Urothelium cell line (cell line): ENCODE measurements at regions not wholly inside any gene's neighbourhood (a gene's known extent, or its start where the extent isn't known, plus 50 kb on each side); places are given as distances from the start of the nearest gene placed in this dataset.
"Not testable (repeated sequence)": the region's sequence is repeated elsewhere in the genome, so short reads cannot be mapped to it uniquely, and the experiment has no call there.

ENCODE experiments used
- DNase-seq: peaks from one replicate; pipeline ENCODE4 v3.0.0; 2011; ENCODE audit warnings: low spot score, mixed read lengths
- FAIRE-seq: peaks from 2 replicates; lab custom pipeline; 2011; peaks lifted over from hg19 to GRCh38; lab: Jason Lieb, UNC

DNA sequence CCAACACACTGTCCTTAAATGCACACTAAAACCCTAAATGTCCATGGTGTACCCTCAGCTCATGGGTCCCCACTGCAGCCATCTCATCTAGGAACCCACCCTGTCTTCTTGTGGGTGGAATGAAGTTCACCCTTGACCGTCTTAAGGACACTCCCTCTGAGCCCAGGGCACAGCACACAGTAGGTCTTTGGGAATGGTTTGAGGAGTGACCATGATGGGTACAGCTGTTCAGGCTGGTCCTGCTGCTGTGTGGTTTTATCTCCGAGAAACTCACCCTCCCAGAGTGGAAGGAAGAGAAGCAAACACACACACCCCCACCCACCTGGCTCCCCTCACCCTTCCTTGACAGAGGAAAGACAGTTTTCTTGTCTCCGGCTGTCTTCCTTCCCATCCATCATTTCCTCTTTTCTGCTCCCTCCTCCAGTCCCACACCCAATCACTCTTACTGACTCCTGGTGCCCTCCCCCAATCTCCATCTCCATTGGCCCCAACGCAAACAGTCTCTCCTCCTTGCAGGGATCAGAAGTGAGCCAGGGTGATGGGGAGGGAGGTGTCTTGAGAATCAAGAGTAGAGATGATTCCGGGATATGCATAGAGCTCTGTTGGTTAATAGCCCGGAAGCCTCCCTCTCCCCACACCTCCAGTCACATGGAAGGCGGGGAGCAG, 105.9 kb upstream of the LHX5 start:
- FAIRE-seq (no peak), DNase-seq (no peak)

GRCh38 chr12:113575386-113575785, 103.7 kb upstream of the LHX5 start:
- DNase-seq (no peak), FAIRE-seq (peak; percentile 86)

GRCh38 chr12:113573148-113573547, 101.5 kb upstream of the LHX5 start:
- FAIRE-seq (no peak), DNase-seq (no peak)

DNA sequence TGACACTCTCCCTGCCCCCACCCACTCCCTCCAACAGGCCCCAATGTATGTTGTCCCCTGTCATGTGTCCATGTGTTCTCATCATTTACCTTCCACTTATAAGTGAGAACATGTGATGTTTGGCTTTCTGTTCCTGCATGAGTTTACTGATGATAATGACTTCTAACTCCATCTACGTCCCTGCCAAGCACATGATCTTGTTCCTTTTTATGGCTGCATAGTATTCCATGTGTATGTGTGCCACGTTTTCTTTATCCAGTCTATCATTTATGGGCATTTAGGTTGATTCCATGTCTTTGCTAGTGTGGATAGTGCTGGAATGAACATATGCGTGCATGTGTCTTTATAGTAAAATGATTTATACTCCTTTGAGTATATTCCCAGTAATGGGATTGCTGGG, 100.0 kb upstream of the LHX5 start:
- FAIRE-seq, result no peak

DNA sequence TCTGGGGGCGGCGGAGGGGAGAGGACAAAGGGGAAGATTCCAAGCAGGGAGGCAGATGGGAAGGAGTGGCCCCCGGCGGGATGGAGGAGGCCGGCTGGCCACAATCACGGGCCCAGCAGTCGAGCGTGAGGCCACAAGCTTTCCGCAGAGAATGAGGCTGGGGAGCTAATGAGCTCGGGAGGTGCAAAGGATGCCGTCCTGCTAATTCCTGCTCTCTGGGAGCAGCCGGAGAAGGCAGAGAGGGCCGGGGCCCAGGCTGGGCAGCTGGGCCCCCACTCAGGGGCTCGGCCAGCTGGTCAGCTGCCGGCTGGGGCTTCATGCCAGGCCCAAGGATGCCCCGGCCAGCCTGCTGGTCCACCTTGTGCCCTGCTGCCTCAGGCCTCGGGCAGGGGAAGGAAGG, 98.1 kb upstream of the LHX5 start:
- no peak for FAIRE-seq
- no peak for DNase-seq

More for the DNA sequence above, 100.0 kb upstream of the LHX5 start:
- DNase-seq, result no peak

- FAIRE-seq (no peak), DNase-seq (no peak)
Observed at GRCh38 chr12:113568021-113568420, 96.3 kb upstream of the LHX5 start.

- DNase-seq (no peak), FAIRE-seq (no peak)
Observed at GRCh38 chr12:113565368-113565767, 93.7 kb upstream of the LHX5 start.

- DNase-seq, result no peak
- FAIRE-seq, result peak; percentile 44
Observed at GRCh38 chr12:113561068-113561780, 89.6 kb upstream of the LHX5 start.

DNA sequence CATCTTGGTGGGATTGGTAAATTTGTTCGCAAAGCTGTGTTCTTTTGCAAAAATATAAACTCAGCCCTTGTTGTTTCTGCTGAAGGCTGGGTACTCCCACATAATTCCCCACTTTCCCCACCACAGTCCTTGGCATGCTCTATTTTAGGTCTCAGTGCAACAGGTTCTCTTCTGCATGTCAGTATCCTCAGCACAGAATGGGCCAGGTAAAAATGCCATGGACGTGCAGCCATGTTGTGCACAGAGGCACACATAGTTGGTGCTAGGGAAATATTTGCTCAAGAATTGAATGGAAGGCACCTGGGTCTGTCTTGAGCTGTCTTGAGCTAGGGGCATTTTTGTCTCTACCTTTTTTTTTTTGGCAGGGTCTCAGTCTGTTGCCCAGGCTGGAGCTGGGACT, 87.8 kb upstream of the LHX5 start:
- FAIRE-seq (no peak), DNase-seq (no peak)

GRCh38 chr12:113555226-113555625, 83.6 kb upstream of the LHX5 start:
- DNase-seq (peak; percentile 14), FAIRE-seq (no peak)

- no peak for DNase-seq
- no peak for FAIRE-seq
Observed at GRCh38 chr12:113552760-113553159, 81.1 kb upstream of the LHX5 start.

- FAIRE-seq (no peak), DNase-seq (no peak)
Observed at GRCh38 chr12:113551563-113551962, 79.9 kb upstream of the LHX5 start.

DNA sequence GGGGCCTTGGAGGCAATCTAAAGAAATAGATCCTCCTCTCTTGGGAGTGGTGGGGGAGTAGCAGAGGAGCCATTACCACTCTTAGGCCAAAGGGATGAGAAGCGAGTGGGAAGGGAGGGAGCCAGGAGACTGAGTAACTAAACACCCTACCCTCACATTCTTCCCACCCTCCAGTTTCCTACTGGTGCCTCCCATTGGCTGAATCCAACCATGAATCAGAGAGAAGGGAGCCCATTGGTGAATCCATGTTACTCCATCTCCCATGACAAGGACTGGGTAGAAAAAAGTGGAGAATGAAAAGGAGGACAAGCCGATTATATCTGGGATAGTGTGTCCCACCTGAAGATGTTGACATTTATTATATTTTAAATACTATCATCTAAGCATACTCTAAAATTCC, 76.8 kb upstream of the LHX5 start:
- no peak for FAIRE-seq
- DNase-seq, result no peak

DNA sequence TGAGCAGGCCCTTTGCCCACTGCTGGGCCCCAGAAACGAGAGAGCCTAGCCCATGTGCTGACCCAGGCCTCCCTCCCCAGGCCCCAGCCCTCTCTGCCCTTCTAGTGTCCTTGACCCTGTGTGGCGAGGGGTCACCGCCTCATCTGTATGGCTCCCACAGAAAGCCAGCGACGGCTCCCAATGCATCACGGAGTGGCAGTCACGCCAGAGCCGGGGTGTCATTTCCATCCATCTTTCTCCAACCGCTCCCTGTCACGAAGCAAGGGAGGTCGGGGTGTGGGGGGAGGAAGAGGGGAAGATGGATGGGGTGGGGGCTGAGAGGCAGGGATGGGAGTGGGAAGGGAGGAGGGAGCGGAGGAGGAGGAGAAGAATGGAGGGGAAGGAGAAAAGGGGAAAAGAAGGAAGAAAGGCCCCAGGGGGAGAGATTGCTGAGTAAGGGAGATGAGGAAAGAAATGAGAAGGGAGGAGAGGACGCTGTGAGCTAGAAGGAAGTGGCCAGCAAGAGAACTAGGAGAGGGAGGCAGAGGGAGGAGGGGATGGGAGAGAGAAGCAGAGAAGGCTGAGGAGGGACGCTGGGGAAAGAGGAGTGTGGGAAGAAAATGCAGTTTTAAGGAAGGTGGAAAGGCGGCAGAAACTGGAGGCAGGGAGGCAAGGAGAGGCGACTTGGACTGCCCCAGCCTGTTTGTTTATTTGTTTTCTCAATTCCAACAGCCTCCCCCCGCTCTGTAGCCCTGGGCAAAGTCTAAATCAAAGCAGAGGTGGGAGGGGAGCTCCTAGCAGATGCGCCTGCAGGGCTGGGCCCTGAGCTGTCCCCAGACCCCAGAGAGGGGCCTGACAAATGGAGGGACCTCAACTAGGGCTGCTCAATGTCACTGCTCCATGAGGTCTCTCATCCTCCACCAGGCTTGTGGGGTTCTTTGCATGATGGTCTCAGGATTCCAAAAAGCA, 75.5 kb upstream of the LHX5 start:
- DNase-seq (no peak), FAIRE-seq (no peak)

- FAIRE-seq, result no peak
Observed at GRCh38 chr12:113537751-113538087, 66.0 kb upstream of the LHX5 start.

DNA sequence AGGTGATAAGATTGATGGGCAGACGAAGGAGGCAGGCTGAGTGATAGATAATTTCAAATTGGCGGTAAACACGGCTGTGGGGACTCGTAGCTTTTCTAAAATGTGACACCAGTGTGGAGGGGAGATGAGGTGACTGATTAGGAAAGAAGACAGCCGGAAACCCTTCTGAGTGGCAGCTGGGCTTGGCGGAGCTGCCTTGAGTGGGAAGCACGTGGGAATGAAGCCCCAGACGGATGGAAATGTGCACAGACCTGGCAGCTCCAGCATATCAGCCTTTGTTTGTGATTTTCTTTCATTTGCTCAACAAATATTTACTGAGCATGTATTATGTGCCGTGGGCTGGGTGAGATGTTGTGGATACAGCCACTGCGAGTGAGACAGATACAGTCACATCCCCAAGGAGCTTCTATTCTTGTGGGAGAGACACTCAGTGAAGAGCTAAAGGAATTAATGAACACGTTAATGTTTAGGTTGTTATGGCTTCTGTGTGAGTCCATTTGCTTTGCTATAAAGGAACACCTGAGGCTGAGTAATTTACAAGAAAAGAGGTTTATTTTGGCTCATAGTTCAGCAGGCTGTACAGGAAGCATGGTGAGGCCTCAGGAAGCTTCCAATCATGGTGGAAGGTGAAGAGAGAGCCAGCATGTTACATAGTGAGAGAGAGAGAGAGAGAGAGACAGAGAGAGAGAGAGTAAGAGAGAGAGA, 65.5 kb upstream of the LHX5 start:
- DNase-seq (no peak), FAIRE-seq (no peak)

More at GRCh38 chr12:113537751-113538087, 66.0 kb upstream of the LHX5 start:
- DNase-seq, result no peak

DNA sequence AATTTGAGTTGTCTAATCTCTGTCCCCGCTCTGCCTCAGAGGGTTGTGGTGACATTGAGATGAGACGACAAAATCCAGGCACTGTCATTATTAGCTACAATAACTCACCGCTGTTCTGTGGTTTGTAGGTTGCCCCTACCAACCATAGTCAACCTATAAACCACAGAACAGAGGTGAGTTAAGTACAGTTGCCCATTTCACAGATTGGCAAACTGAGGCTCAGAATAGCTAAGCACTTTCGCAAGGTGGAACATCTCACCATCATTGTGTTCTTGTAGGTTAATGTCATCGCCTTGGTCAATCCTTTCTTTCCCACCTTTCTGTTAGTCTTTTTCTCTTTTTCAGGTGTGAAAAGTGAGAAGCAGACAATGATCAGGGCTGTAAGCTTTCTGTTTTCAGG, 63.4 kb upstream of the LHX5 start:
- FAIRE-seq, result no peak
- no peak for DNase-seq

DNA sequence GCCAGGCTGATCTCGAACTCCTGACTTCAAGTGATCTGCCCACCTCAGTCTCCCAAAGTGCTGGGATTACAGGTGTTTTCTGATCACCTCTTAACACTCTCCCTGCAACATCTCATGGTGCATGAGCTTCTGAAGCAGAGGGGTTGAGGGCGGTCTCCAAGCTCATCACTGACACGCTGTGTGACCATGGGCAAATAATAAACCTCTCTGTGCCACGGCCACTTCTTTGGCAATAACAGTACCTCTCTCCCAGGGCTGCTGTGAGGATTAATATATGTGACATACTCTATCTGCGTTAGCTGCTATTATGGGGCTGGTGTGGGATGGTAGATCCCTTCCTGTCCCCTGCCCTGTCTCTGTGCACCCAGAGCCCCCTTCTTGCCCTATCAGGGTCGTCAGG, 62.9 kb upstream of the LHX5 start:
- DNase-seq (no peak), FAIRE-seq (no peak)

DNA sequence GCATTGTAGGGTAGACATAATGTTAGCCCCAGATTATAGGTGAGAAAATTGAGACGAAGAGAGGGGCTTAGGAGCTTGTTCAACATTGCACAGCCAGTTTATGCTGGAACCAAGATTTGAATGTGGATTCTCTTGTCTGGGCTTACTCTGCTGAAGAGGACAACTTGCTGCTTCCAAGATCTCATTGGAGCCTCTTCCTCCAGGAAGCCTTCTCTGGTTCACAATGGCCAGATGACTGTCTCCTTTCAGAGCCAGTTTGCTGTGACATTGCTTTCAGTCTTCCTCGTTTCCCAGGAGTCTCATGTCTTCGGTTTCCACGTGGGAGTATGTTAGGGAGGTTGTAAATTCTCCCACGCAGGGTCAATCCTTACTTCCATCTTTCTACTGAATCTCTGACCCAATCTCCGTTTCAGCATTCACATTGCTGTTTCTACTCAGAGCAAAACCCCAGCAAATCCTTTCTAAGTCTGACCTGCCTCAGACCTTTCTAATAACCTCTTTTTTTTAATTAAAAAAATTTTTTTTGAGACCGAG, 62.2 kb upstream of the LHX5 start:
- DNase-seq (no peak), FAIRE-seq (no peak)

GRCh38 chr12:113532292-113532691, 60.6 kb upstream of the LHX5 start:
- DNase-seq (no peak), FAIRE-seq (no peak)

DNA sequence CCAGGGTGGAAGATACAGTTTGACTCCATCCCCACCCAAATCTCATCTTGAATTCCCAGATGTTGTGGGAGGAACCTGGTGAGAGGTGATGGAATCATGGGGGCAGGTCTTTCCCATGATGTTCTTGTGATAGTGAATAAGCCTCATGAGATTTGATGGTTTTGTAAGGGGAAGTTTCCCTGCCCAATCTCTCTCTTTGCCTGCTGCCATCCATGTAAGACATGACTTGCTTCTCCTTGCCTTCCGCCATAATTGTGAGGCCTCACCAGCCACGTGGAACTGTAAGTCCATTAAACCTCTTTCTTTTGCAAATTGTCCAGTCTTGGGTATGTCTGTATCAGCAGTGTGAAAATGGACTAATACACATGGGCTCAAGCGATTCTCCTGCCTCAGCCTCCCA, 59.4 kb upstream of the LHX5 start:
- not testable (repeated sequence) for DNase-seq, FAIRE-seq
